Urinary bladder (tissue), 3 donors: ENCODE measurements at regions not wholly inside any gene's neighbourhood (a gene's known extent, or its start where the extent isn't known, plus 50 kb on each side); places are given as distances from the start of the nearest gene placed in this dataset.

ENCODE experiments used
- DNase-seq: peaks from one replicate; pipeline ENCODE4 v3.0.0-alpha.2; 2015; ENCODE audit errors: extremely low spot score
- H3K27ac ChIP-seq: one replicate; pipeline ENCODE4 v1.5.1; 2013; ENCODE audit warnings: low read depth, mild to moderate bottlenecking, moderate library complexity
- H3K36me3 ChIP-seq: one replicate; pipeline ENCODE4 v1.6.1; 2013; ENCODE audit warnings: mild to moderate bottlenecking, moderate library complexity; ENCODE audit not compliant: insufficient read depth
- H3K4me1 ChIP-seq: one replicate; pipeline ENCODE4 v1.6.1; 2013; ENCODE audit warnings: mild to moderate bottlenecking, moderate library complexity; ENCODE audit not compliant: insufficient read depth
- H3K4me3 ChIP-seq: one replicate; pipeline ENCODE4 v1.5.1; 2013; ENCODE audit warnings: low read depth, low read length
- WGBS: extraction: QIAGEN DNeasy Blood & Tissue Kit; methylation state at CpG from one replicate; pipeline ENCODE4 v1.1.7; 2013; 5-methylcytosine and 5-hydroxymethylcytosine counted together
- donor health status: healthy with polysubstance abuse.
- donor health status: healthy.

DNA sequence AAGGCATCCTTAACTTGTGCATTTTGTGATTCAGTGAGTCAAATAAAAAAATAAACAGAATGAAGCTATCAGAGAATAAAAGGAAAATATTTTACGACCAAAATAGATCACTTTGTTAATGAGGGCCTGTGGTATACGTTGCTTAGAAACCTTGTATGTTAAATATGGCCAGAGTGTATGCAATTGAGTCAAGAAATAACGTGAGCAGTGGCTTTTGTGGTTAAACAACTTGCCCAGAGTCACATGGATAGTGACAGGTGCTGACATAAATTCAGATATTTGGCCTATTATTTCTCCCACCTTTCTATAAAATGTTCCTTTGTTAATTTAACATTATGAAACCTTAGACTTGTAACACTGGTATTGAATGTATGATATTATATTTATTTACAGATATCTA, 393.4 kb downstream of the PABPC4L start:
- H3K36me3 ChIP-seq: no peaks in the 10 kb centered on the region
- WGBS: 75% methylated on average over 3 of the region's 3 CpGs
- no peak for DNase-seq
- no peak overlapping the region for H3K4me3 ChIP-seq
- no peaks in the 10 kb centered on the region for H3K4me1 ChIP-seq
- no peak overlapping the region for H3K27ac ChIP-seq

DNA sequence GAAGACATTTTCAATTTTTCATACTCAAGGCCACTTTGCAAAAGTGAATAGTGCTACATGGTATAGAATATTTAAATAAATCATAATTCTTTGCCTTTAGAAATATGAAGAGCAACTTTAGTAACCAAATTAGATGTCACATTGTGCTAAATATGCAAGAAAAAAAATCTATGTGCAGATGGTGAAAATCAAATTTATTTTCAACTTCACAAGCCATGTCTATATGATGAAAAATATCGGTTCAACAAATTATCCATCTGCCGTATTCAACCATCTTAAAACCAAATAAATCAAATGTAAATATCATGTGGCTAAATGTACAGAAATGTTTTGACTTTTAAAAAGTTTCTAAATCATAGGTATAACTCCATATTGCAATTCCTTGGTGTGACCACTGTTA, 398.2 kb downstream of the PABPC4L start:
- H3K27ac ChIP-seq: no peak overlapping the region
- no peaks in the 10 kb centered on the region for H3K4me1 ChIP-seq
- no peaks in the 10 kb centered on the region for H3K36me3 ChIP-seq
- H3K4me3 ChIP-seq: no peak overlapping the region
- no peak for DNase-seq
- WGBS: 98% methylated on average over 2 of the region's 2 CpGs

DNA sequence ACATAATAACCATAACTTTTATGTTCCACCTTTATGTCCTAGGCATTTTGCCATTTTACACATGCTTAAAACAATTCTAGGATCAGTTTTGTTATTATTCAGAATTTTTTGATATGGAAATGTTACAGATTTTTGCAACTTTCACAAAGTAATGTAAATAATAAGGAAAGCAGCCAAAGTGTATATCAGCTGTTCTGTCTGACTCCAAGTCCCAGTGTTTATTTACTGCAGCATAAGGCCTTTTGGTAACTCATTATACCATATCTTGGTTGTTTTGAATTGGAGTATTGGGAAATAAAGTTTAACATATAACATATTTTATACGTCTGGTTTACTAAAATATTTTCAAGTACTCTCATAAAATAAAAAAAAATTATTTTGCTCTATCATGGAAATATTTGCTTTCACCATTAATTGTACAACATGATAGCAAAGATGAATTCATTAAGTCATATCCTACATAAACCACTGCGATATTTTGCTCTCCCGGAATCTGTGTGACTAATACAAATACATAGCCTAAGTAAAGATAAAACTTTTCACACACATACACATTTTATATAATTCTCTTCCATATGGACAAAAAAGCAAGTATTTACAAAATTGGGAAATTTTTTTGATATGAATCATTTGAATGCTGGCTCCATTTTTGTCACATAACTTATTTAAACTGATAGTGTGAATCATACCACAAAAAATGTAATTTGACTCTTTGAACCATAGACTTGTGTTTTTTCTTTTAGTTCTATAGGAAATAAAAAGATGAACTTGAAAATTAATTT, 399.0 kb downstream of the PABPC4L start:
- Histone ChIP-seq H3K27ac (no peak overlapping the region), H3K36me3 (no peaks in the 10 kb centered on the region), H3K4me1 (no peaks in the 10 kb centered on the region), H3K4me3 (no peak overlapping the region)
- no peak for DNase-seq
- WGBS: 50% methylated on average over 3 of the region's 3 CpGs

DNA sequence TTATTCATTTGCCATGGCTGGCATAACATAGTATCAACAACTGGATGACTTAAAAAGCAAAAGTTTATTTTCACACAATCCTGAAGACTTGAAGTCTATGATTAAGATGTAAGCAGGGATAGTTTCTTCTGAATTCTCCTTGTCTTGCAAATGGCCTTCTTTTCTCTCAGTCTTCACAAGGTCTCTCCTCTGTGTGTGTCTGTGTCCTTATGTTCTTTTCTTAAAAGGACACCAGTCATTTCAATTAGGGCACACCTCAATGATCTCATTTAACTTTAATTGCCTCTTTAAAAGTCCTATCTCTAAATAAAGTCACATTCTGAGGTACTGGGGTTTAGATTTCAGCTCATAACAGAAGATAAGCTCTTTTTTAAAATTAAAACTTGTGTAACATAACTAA, 399.7 kb downstream of the PABPC4L start:
- Histone ChIP-seq H3K36me3 (no peaks in the 10 kb centered on the region), H3K4me1 (no peaks in the 10 kb centered on the region), H3K27ac (no peak overlapping the region), H3K4me3 (no peak overlapping the region)
- no peak for DNase-seq

DNA sequence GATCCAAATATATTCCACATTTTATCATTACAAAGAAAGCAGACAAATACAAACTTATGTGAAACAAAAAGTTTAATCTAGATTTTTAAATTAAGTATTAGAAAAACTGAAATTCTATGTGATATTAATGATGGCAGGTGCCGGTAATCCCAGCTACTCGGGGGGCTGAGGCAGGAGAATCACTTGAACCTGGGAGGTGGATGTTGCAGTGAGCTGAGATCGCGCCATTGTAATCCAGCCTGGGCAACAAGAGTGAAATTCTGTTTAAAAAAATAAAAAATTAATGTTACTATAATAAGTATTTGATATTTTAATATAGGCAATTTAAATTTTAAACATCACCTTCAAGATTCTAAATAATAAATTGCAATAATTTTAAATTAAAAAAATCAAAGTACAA, 400.6 kb downstream of the PABPC4L start:
- Histone ChIP-seq H3K36me3 (no peaks in the 10 kb centered on the region), H3K27ac (no peak overlapping the region), H3K4me1 (no peaks in the 10 kb centered on the region), H3K4me3 (no peak overlapping the region)
- 96% methylated on average over 4 of the region's 4 CpGs for WGBS
- no peak for DNase-seq

DNA sequence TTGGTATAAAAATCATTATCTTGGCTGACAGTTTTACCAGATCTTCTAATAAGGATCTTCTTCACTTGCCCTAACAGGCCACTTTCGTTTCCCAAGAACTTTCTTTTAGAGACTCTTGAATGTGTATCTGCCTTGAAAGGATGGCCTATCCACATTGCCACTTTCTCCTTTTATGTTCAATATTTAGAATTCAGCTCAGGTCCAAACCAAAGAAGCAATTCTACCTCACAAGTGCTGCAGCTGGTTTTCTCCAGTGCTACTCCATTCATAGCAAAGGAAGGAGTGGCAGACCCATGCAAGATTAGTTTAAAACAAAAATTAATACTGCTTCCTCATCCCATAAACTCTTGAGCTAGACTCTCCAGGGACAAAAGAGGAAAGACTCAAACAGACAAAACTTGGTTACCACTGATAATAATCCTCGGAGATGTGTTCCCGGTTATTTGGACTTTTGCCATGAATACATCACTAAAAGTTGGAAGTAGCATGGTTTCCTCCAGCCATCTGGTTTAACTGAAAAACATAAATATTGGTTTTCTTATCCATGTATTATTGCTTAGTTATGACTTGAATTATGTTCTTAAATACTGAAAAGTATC, 401.8 kb downstream of the PABPC4L start:
- H3K36me3 ChIP-seq: no peaks in the 10 kb centered on the region
- WGBS: 52% methylated on average over 3 of the region's 3 CpGs
- no peaks in the 10 kb centered on the region for H3K4me1 ChIP-seq
- no peak for DNase-seq
- no peak overlapping the region for H3K27ac ChIP-seq
- no peak overlapping the region for H3K4me3 ChIP-seq

- H3K4me1 ChIP-seq: no peaks in the 10 kb centered on the region
- 82% methylated on average over 2 of the region's 2 CpGs for WGBS
These were observed 423.9 kb downstream of the PABPC4L start for GRCh38 chr4:133777661-133778060.

DNA sequence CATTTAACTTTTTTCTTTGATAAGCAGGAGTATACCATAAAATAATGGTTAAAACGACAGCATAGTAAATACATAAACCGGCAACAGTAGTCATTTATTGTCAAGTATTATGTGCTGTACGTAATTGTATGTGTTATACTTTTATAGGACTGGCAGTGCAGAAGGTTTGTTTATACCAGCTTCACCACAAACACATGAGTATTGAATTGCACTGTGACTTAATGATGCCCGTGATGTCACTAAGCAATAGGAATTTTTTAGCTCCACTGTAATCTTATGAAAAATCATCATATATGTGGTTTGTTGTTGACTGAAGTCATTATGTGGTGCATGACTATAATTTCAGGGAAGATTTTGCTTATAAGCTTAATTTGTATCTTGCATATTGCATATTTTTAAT, 424.6 kb downstream of the PABPC4L start:
- H3K36me3 ChIP-seq: no peaks in the 10 kb centered on the region
- WGBS: 88% methylated on average over 4 of the region's 4 CpGs
- H3K4me3 ChIP-seq: no peak overlapping the region

More at GRCh38 chr4:133777661-133778060, 423.9 kb downstream of the PABPC4L start:
- no peak overlapping the region for H3K4me3 ChIP-seq
- H3K36me3 ChIP-seq: no peaks in the 10 kb centered on the region
- no peak for DNase-seq
- H3K27ac ChIP-seq: no peak overlapping the region

DNA sequence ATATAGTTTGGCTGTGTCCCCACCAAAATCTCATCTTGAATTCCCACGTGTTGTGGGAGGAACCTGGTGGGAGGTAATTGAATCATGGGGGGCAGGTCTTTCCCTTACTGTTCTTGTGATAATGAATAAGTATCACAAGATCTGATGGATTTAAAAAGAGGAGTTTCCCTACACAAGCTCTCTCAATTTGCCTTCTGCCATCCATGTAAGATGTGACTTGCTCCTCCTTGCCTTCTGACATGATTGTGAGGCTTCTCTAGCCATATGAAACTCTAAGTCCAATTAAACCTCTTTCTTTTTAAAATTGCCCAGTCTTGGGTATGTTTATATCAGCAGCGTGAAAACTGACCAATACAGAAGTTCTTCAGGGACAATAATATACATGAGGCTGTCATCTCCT, 425.1 kb downstream of the PABPC4L start:
- no peaks in the 10 kb centered on the region for H3K36me3 ChIP-seq
- H3K27ac ChIP-seq: no peak overlapping the region
- H3K4me1 ChIP-seq: no peaks in the 10 kb centered on the region
- no peak for DNase-seq
- no peak overlapping the region for H3K4me3 ChIP-seq
- WGBS: 92% methylated on average over 2 of the region's 2 CpGs

More for the DNA sequence above, 424.6 kb downstream of the PABPC4L start:
- Histone ChIP-seq H3K4me1 (no peaks in the 10 kb centered on the region), H3K27ac (no peak overlapping the region)
- no peak for DNase-seq

DNA sequence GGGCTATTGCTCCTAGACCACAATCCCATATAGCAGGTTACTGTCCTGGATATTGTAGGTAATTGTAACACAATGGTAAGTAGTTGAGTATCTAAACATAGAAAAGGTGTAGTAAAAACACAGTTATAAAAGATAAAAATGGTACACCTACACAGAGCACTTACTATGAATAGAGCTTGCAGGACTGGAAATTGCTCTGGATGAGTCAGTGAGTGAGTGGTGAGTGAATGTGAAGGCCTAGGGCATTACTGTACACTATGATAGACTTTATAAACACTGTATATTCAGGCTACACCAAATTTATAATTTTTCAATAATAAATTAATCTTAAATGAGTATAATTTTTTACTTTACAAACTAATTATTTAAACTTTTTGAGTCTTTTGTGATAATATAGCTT, 425.7 kb downstream of the PABPC4L start:
- no peaks in the 10 kb centered on the region for H3K4me1 ChIP-seq
- no peak for DNase-seq
- no peaks in the 10 kb centered on the region for H3K36me3 ChIP-seq
- H3K4me3 ChIP-seq: no peak overlapping the region
- no peak overlapping the region for H3K27ac ChIP-seq

- WGBS: 94% methylated on average over 1 of the region's 1 CpG
- H3K4me3 ChIP-seq: no peak overlapping the region
- H3K36me3 ChIP-seq: no peaks in the 10 kb centered on the region
- no peak for DNase-seq
- H3K27ac ChIP-seq: no peak overlapping the region
- no peaks in the 10 kb centered on the region for H3K4me1 ChIP-seq
These were observed 426.1 kb downstream of the PABPC4L start for GRCh38 chr4:133775469-133775868.

- Histone ChIP-seq H3K4me3 (no peak overlapping the region), H3K36me3 (no peaks in the 10 kb centered on the region), H3K4me1 (no peaks in the 10 kb centered on the region), H3K27ac (no peak overlapping the region)
- WGBS: 88% methylated on average over 7 of the region's 7 CpGs
- DNase-seq: no peak
These were observed 442.2 kb downstream of the PABPC4L start for GRCh38 chr4:133759428-133759827.

DNA sequence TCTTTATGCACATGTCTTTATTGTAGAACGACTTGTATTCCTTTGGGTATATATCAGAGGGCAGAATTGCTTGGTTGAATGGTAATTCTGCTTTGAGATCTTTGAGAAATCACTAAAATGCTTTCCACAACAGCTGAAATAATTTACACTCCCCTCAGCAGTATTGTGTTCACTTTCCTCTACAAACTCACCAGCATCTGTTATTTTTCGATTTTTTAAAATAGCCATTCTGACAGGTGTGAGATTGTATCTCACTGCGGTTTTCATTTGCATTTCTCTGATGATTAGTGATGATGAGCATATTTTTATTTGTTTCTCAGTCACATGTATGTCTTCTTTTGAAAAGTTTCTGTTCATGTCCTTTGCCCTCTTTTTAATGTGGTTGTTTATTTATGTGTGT, 459.8 kb downstream of the PABPC4L start:
- Histone ChIP-seq H3K4me1 (no peaks in the 10 kb centered on the region), H3K27ac (no peak overlapping the region), H3K36me3 (no peaks in the 10 kb centered on the region), H3K4me3 (no peak overlapping the region)
- no peak for DNase-seq
- WGBS: 93% methylated on average over 3 of the region's 3 CpGs

DNA sequence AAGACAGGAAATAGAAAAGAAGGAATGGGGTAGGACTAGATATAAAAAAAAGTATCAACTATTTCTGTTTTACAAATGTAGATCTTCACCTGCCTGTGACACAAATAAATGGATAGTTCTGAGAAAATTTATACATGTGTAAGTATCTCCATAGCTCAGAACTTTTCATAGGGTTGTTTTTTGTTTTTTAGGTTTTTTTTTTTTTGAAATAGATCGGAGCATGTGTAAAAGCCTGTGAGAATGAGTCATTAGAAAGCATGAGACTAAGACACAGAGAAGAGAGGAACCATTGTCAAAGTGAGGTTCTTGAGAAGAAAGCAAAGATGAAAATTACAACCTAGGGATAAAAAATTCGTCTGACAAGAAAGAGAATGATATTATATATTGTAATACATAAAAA, 481.6 kb downstream of the PABPC4L start:
- no peak for DNase-seq
- 65% methylated on average over 2 of the region's 2 CpGs for WGBS
- H3K4me1 ChIP-seq: no peaks in the 10 kb centered on the region
- no peak overlapping the region for H3K27ac ChIP-seq
- no peak overlapping the region for H3K4me3 ChIP-seq
- no peaks in the 10 kb centered on the region for H3K36me3 ChIP-seq
